IMR-90 (cell line): ENCODE measurements at regions not wholly inside any gene's neighbourhood (a gene's known extent, or its start where the extent isn't known, plus 50 kb on each side); places are given as distances from the start of the nearest gene placed in this dataset.

Source experiments
- ATAC-seq: fragments of 200-7000 bp; cut with Tn5 transposase; 2 replicates; pipeline ENCODE4 v1.9.1; 2020; ENCODE audit warnings: low read depth, mild to moderate bottlenecking, moderate library complexity
- BruUV-seq: library from RNA; stranded (reverse); fragments of 400-500 nt; replicated peaks from 2 replicates; lab custom pipeline; 2021; lab: Mats Ljungman, UMichigan
- CTCF ChIA-PET: fragments of 300-600 bp; formaldehyde crosslinking; extraction: SDS; loops from one replicate; lab custom pipeline; 2021; ENCODE audit warnings: antibody characterized with exemption; lab: Yijun Ruan, JAX
- POLR2A ChIA-PET: fragments of 300-600 bp; sonication (Branson Sonifier 250); formaldehyde crosslinking; loops from one replicate; lab custom pipeline; 2022; ENCODE audit warnings: antibody characterized with exemption; ENCODE audit not compliant: unreplicated experiment; lab: Charles Lee
- DNase-seq: peaks from one replicate; pipeline ENCODE4 v3.0.0; 2013
- H2AFZ ChIP-seq: replicated peaks from 2 replicates; pipeline ENCODE3; 2013; ENCODE audit warnings: low read length, mild to moderate bottlenecking; ENCODE audit not compliant: poor library complexity
- H2AK5ac ChIP-seq: 2 replicates; pipeline ENCODE4 v1.6.1; 2013; ENCODE audit warnings: low read depth, low read length, inconsistent platforms
- H2AK9ac ChIP-seq: replicated peaks from 2 replicates; pipeline ENCODE3; 2013; ENCODE audit warnings: mild to moderate bottlenecking, low read depth, low read length, moderate library complexity; ENCODE audit not compliant: poor library complexity
- H2BK120ac ChIP-seq: 2 replicates; pipeline ENCODE4 v1.6.1; 2013; ENCODE audit warnings: low read depth, low read length, inconsistent platforms
- H2BK15ac ChIP-seq: 3 replicates; pipeline ENCODE4 v1.6.1; 2013; ENCODE audit warnings: low read depth, low read length, inconsistent platforms
- H2BK20ac ChIP-seq: 2 replicates; pipeline ENCODE4 v1.6.1; 2013; ENCODE audit warnings: low read depth, mild to moderate bottlenecking, inconsistent platforms, low read length, moderate library complexity
- H2BK5ac ChIP-seq: 2 replicates; pipeline ENCODE4 v1.6.1; 2013; ENCODE audit warnings: mild to moderate bottlenecking, low read depth, low read length, inconsistent platforms; ENCODE audit not compliant: poor library complexity, severe bottlenecking
- H3K14ac ChIP-seq: replicated peaks from 2 replicates; pipeline ENCODE4 v1.6.1; 2013; ENCODE audit warnings: low read depth, low read length, inconsistent platforms
- H3K18ac ChIP-seq: 2 replicates; pipeline ENCODE4 v1.6.1; 2013; ENCODE audit warnings: low read depth, low read length, control low read depth
- H3K23ac ChIP-seq: 2 replicates; pipeline ENCODE4 v1.6.1; 2013; ENCODE audit warnings: low read depth, low read length, inconsistent platforms
- H3K27ac ChIP-seq: 2 replicates; pipeline ENCODE4 v1.5.1; 2013; ENCODE audit warnings: mild to moderate bottlenecking, control low read depth, low read length; ENCODE audit not compliant: insufficient read depth
- H3K27me3 ChIP-seq: 2 replicates; pipeline ENCODE4 v1.6.1; 2013; ENCODE audit warnings: low read length; ENCODE audit not compliant: control insufficient read depth, insufficient read depth
- H3K36me3 ChIP-seq: 2 replicates; pipeline ENCODE4 v1.6.1; 2013; ENCODE audit warnings: low read length, mixed read lengths; ENCODE audit not compliant: control insufficient read depth, insufficient read depth
- H3K4ac ChIP-seq: 2 replicates; pipeline ENCODE4 v1.6.1; 2013; ENCODE audit warnings: low read depth, low read length, inconsistent platforms
- H3K4me1 ChIP-seq: 2 replicates; pipeline ENCODE4 v1.6.1; 2013; ENCODE audit warnings: low read length, mixed read lengths; ENCODE audit not compliant: control insufficient read depth, insufficient read depth
- H3K4me2 ChIP-seq: 2 replicates; pipeline ENCODE4 v1.6.1; 2013; ENCODE audit warnings: low read depth, mild to moderate bottlenecking, control low read depth, low read length, moderate library complexity
- H3K4me3 ChIP-seq: 2 replicates; pipeline ENCODE4 v1.5.1; 2013; ENCODE audit warnings: low read depth, mild to moderate bottlenecking, control low read depth, low read length, moderate library complexity; ENCODE audit not compliant: insufficient read depth
- H3K56ac ChIP-seq: 2 replicates; pipeline ENCODE4 v1.6.1; 2013; ENCODE audit warnings: low read length, inconsistent platforms; ENCODE audit not compliant: insufficient read depth; ENCODE audit errors: extremely low read depth
- H3K79me1 ChIP-seq, 2 experiments: 2 replicates each; pipeline ENCODE4 v1.6.1; 2013; ENCODE audit warnings: low read length in 2 of 2, inconsistent platforms in 1 of 2, low read depth in 1 of 2
- H3K9ac ChIP-seq: 2 replicates; pipeline ENCODE4 v1.6.1; 2013; ENCODE audit warnings: low read depth, low read length, control low read depth
- H3K9me1 ChIP-seq: 2 replicates; pipeline ENCODE4 v1.6.1; 2013; ENCODE audit warnings: low read length, inconsistent platforms; ENCODE audit not compliant: insufficient read depth
- H3K9me3 ChIP-seq: 2 replicates; pipeline ENCODE4 v1.6.1; 2013; ENCODE audit warnings: low read length; ENCODE audit not compliant: control insufficient read depth, insufficient read depth
- H4K20me1 ChIP-seq: 2 replicates; pipeline ENCODE4 v1.6.1; 2013; ENCODE audit warnings: low read length, inconsistent platforms; ENCODE audit not compliant: insufficient read depth
- H4K5ac ChIP-seq: 2 replicates; pipeline ENCODE4 v1.6.1; 2013; ENCODE audit warnings: mild to moderate bottlenecking, low read depth, low read length, control low read depth
- H4K8ac ChIP-seq, 2 experiments: 2 replicates each; pipeline ENCODE4 v1.6.1; 2013; ENCODE audit warnings: low read depth in 2 of 2, low read length in 2 of 2, control low read depth in 1 of 2, inconsistent platforms in 1 of 2
- H4K91ac ChIP-seq: 2 replicates; pipeline ENCODE4 v1.6.1; 2013; ENCODE audit warnings: low read depth, low read length, inconsistent platforms; ENCODE audit not compliant: insufficient read depth
- FOS ChIP-seq: fragments of 150-350 bp; IDR thresholded peaks from 2 replicates; pipeline ENCODE4 v1.6.1; 2016; ENCODE audit warnings: low read depth, low read length
- MAZ ChIP-seq: IDR thresholded peaks from 2 replicates; pipeline ENCODE4 v1.6.1; 2012; ENCODE audit warnings: low read depth, mild to moderate bottlenecking, low read length, improper control_type of control experiment, moderate library complexity, borderline replicate concordance
- MXI1 ChIP-seq: IDR thresholded peaks from 2 replicates; pipeline ENCODE4 v1.6.1; 2012; ENCODE audit warnings: low read depth, mild to moderate bottlenecking, low read length, moderate library complexity, borderline replicate concordance
- NFE2L2 ChIP-seq: fragments of 150-350 bp; IDR thresholded peaks from 2 replicates; pipeline ENCODE4 v1.6.1; 2016; ENCODE audit warnings: low read depth, mild to moderate bottlenecking, low read length
- POLR2A ChIP-seq: IDR thresholded peaks from 2 replicates; pipeline ENCODE4 v1.6.1; 2012; ENCODE audit warnings: mild to moderate bottlenecking, low read depth, low read length
- RAD21 ChIP-seq: IDR thresholded peaks from 2 replicates; pipeline ENCODE4 v1.6.1; 2012; ENCODE audit warnings: low read length, improper control_type of control experiment
- RCOR1 ChIP-seq: IDR thresholded peaks from 2 replicates; pipeline ENCODE4 v1.6.1; 2012; ENCODE audit warnings: mild to moderate bottlenecking, low read length, improper control_type of control experiment; ENCODE audit not compliant: insufficient replicate concordance
- RFX5 ChIP-seq: IDR thresholded peaks from 2 replicates; pipeline ENCODE4 v1.8.0; 2012; ENCODE audit warnings: low read depth, mild to moderate bottlenecking, low read length, moderate library complexity
- USF2 ChIP-seq: fragments of 150-350 bp; IDR thresholded peaks from 2 replicates; pipeline ENCODE4 v1.6.1; 2017; ENCODE audit warnings: mild to moderate bottlenecking, antibody characterized with exemption, low read length, low read depth
- WGBS, 2 experiments: methylation state at CpG; one replicate each; pipeline versions ENCODE4 v1.1.5 to v1.1.7; 2013; ENCODE audit warnings: missing lambda C conversion rate in 2 of 2; ENCODE audit not compliant: insufficient read length in 1 of 2; ENCODE audit errors: extremely low coverage in 2 of 2; 5-methylcytosine and 5-hydroxymethylcytosine counted together
- dilution Hi-C: fragments of 300-500 bp; cut with HindIII; formaldehyde crosslinking; loops from one replicate; pipeline ENCODE4 v1.14.3; 2018; ENCODE audit warnings: low sequenced_read_pairs; ENCODE audit not compliant: unreplicated experiment
- in situ Hi-C: fragments of 300-500 bp; cut with MboI; formaldehyde crosslinking; loops from 3 replicates; pipeline ENCODE4 v1.14.3; 2019; ENCODE audit warnings: low sequenced_read_pairs, inconsistent platforms, mixed read lengths
- intact Hi-C: fragments of 100-400 bp; cut with micrococcal nuclease; formaldehyde crosslinking; loops from 2 replicates; pipeline ENCODE4 v1.10.0; 2022
- TF ChIP-seq, protein P1 (sequence below): conservative IDR thresholded peaks from 2 replicates; pipeline ENCODE4 v1.5.1; 2012; ENCODE audit warnings: mild to moderate bottlenecking, low read depth, low read length, improper control_type of control experiment
- TF ChIP-seq, protein P2 (sequence below): fragments of 150-350 bp; IDR thresholded peaks from 2 replicates; pipeline ENCODE4 v1.6.1; 2016; ENCODE audit warnings: low read depth, mild to moderate bottlenecking, low read length, moderate library complexity, borderline replicate concordance

DNA sequence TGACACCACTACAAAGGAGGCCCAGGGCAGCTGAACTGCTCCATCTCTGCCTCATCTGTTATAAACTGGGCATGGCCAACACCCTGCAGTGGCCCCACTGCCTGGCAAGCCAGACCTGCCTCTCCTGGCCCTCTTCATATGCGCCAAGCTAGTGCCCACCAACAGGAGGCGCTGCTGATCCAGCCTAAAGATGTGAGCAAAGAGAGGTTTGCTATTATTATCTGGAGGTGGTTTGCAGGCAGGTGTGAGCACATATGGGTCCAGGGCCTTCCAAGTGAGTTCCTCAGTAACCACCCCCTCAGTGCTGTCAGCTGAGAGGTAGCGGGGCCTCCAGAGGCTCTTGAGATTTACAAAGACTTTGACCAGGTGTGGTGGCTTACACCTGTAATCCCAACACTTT, 232.2 kb downstream of the SYK start:
- Histone ChIP-seq H3K4me1 (peaks cover 17% of the 10 kb centered on the region), H3K27ac (no peak overlapping the region), H3K4ac (peak overlapping the region; percentile 18; the same call in 1 of the 2 replicates), H3K14ac (no peak overlapping the region), H4K8ac (no peak overlapping the region), H2AK9ac (no peak overlapping the region), H2BK20ac (no peak overlapping the region; the same call in 1 of the 2 replicates), H2BK5ac (no peak overlapping the region), H3K9me1 (peaks cover 12% of the 10 kb centered on the region), H2BK120ac (peak overlapping the region; percentile 32), H2BK15ac (no peak overlapping the region), H4K20me1 (no peaks in the 10 kb centered on the region), H3K9me3 (no peaks in the 10 kb centered on the region), H3K18ac (no peak overlapping the region), H2AK5ac (peak overlapping the region; percentile 23; the same call in 1 of the 2 replicates), H3K9ac (no peak overlapping the region), H3K56ac (no peak overlapping the region), H3K4me3 (no peak overlapping the region), H3K36me3 (no peaks in the 10 kb centered on the region), H4K91ac (no peak overlapping the region), H3K27me3 (no peaks in the 10 kb centered on the region), H3K4me2 (no peak overlapping the region), H3K23ac (no peak overlapping the region), H3K79me1 (peaks cover 0 to 6% of the 10 kb centered on the region in 2 experiments; a peak in 2 of 4 replicates), H2AFZ (no peak overlapping the region), H4K5ac (no peak overlapping the region)
- in situ Hi-C loops = no loop called here
- dilution Hi-C loops = no loop called here
- ATAC-seq = no peak
- 100% methylated on average over 2 of the region's 3 CpGs; no CpG with 5 or more reads in 1 of the 2 experiments for WGBS, 2 experiments
- ChIA-PET CTCF (interaction anchor here (0.7 to 0.9 kb wide), 2 partner anchors 119 to 1114 kb away, joined by 3 to 4 read pairs; no protein-coding TSS in a partner anchor), POLR2A (no interaction called here)
- no peak for TF ChIP-seq MAZ
- TF ChIP-seq, protein P1, sequence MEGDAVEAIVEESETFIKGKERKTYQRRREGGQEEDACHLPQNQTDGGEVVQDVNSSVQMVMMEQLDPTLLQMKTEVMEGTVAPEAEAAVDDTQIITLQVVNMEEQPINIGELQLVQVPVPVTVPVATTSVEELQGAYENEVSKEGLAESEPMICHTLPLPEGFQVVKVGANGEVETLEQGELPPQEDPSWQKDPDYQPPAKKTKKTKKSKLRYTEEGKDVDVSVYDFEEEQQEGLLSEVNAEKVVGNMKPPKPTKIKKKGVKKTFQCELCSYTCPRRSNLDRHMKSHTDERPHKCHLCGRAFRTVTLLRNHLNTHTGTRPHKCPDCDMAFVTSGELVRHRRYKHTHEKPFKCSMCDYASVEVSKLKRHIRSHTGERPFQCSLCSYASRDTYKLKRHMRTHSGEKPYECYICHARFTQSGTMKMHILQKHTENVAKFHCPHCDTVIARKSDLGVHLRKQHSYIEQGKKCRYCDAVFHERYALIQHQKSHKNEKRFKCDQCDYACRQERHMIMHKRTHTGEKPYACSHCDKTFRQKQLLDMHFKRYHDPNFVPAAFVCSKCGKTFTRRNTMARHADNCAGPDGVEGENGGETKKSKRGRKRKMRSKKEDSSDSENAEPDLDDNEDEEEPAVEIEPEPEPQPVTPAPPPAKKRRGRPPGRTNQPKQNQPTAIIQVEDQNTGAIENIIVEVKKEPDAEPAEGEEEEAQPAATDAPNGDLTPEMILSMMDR = peak; percentile 38
- TF ChIP-seq FOS = no peak
- TF ChIP-seq MXI1 = no peak
- peak; percentile 42 for TF ChIP-seq RAD21
- no peak for TF ChIP-seq USF2
- no peak for TF ChIP-seq POLR2A
- TF ChIP-seq RCOR1 = no peak
- TF ChIP-seq RFX5 = no peak
- TF ChIP-seq NFE2L2 = no peak
- TF ChIP-seq, protein P2, sequence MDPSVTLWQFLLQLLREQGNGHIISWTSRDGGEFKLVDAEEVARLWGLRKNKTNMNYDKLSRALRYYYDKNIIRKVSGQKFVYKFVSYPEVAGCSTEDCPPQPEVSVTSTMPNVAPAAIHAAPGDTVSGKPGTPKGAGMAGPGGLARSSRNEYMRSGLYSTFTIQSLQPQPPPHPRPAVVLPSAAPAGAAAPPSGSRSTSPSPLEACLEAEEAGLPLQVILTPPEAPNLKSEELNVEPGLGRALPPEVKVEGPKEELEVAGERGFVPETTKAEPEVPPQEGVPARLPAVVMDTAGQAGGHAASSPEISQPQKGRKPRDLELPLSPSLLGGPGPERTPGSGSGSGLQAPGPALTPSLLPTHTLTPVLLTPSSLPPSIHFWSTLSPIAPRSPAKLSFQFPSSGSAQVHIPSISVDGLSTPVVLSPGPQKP = no peak
- no peak for DNase-seq
- no TSS peak for BruUV-seq
- intact Hi-C loops = loop anchor here (2.0 kb wide), 1 partner anchor 67 kb away; no protein-coding TSS in a partner anchor
